Stimulated activated CD4-positive, alpha-beta T cell treated with anti-CD3 and anti-CD28 coated beads, Interleukin-1b, Interleukin-23, amount 100 ng/mL, for 4 hours (primary cell): ENCODE measurements at regions not wholly inside any gene's neighbourhood (a gene's known extent, or its start where the extent isn't known, plus 50 kb on each side); places are given as distances from the start of the nearest gene placed in this dataset.

Source experiments
- DNase-seq, 2 donors: peaks; one replicate each; pipeline ENCODE4 v3.0.0-alpha.2; 2020; ENCODE audit warnings: low read depth in 2 of 2

DNA sequence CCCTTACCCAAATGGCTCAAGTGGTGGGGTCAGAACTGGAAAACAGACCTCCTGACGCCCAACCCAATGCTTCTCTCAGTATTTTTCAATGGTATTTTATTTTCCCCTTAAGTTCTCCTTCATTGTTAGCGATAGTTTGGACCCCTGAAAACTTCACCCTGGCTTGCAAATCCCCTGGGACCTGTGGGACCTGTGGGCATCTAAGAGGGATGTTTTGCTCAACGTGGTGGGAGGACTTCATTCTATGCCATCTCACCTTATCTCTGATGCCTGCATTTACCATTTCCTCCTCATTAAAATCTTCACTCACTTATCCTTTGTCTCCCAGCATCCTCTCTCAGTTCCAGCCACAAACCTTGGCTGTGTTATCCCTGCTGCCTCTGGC, 59.4 kb upstream of the GZMB start:
- DNase-seq = no peak

GRCh38 chr14:24692382-24693352, 58.7 kb upstream of the GZMB start:
- no peak for DNase-seq

DNA sequence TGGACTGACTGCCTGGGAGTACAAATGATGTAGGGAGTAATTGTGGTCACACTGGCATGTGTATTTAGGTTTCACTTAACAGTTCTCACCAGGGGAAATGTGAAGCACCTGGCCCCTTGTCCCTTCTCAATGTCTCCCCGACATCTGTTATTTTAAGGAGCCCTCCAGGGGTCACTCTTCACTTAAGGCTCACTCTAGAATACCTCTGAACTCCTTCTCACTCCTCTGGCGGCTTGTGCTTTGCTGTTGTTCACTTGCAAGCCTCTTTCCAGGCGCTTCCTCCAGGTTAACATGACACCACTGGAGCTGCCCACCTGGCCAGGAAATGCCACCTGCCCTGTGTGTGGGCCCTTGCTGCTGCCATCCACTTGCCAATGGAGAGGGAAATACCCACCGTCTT, 56.5 kb upstream of the GZMB start:
- DNase-seq = no peak

DNA sequence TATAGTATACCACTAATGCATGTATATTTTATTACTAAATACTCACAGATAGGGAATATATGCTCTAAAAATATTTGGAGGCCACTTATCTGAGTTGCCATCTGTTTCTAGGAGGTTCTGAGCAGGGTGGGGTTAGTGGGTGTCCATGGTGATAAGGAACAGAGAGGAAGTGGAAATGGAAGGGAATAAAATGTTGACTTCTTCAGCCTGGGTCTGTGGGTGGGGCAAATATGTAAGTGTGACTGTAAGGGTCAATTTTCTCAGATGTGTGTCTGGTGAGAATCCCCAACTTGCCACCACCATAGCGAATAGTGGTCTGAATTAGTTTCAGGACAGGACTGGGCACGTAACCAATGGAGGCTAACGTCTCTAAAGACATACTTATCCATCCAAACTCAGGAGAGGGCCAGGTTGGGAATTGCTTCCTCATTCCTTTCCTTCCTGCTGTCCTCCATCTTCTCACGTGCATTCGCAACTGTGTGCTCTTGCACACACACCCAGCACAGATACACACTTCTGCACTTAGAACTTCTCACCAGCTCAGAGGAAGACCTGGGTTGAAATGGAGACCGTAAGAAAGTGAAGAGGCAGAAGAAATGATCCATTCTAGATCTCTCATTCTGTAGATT, 54.2 kb upstream of the GZMB start:
- no peak for DNase-seq
